ENCODE measurements at regions not wholly inside any gene's neighbourhood (a gene's known extent, or its start where the extent isn't known, plus 50 kb on each side); places are given as distances from the start of the nearest gene placed in this dataset.

GRCh38 chr4:30385650-30386049, 334.5 kb upstream of the PCDH7 start:
- no peak for DNase-seq (ENCODE audit: low read depth)
- TF ChIP-seq CTCF (IDR thresholded peaks at IDR 0.05; ENCODE audit: insufficient read depth, low read length, poor library complexity, severe bottlenecking), result no peak
- Histone ChIP-seq H3K27me3 (ENCODE audit: control insufficient read depth, insufficient read depth, low read length) (no peaks in the 10 kb centered on the region), H3K36me3 (ENCODE audit: control insufficient read depth, insufficient read depth, low read length) (no peaks in the 10 kb centered on the region), H3K4me3 (ENCODE audit: low read depth, low read length) (no peak overlapping the region)

- H3K4me3 ChIP-seq (ENCODE audit: low read depth, low read length), result no peak overlapping the region
- no peaks in the 10 kb centered on the region for H3K36me3 ChIP-seq (ENCODE audit: control insufficient read depth, insufficient read depth, low read length)
- no peak for TF ChIP-seq CTCF (IDR thresholded peaks at IDR 0.05; ENCODE audit: insufficient read depth, low read length, poor library complexity, severe bottlenecking)
- DNase-seq (ENCODE audit: low read depth), result no peak
- H3K27me3 ChIP-seq (ENCODE audit: control insufficient read depth, insufficient read depth, low read length), result no peaks in the 10 kb centered on the region
Observed at GRCh38 chr4:30386266-30386895, 333.8 kb upstream of the PCDH7 start.

- Histone ChIP-seq H3K27me3 (ENCODE audit: control insufficient read depth, insufficient read depth, low read length) (no peaks in the 10 kb centered on the region), H3K36me3 (ENCODE audit: control insufficient read depth, insufficient read depth, low read length) (no peaks in the 10 kb centered on the region), H3K4me3 (ENCODE audit: low read depth, low read length) (no peak overlapping the region)
- DNase-seq (ENCODE audit: low read depth), result no peak
- no peak for TF ChIP-seq CTCF (IDR thresholded peaks at IDR 0.05; ENCODE audit: insufficient read depth, low read length, poor library complexity, severe bottlenecking)
Observed at GRCh38 chr4:30395902-30396301, 324.3 kb upstream of the PCDH7 start.

GRCh38 chr4:30396772-30397475, 323.2 kb upstream of the PCDH7 start:
- DNase-seq (ENCODE audit: low read depth), result no peak
- no peak overlapping the region for H3K4me3 ChIP-seq (ENCODE audit: low read depth, low read length)
- no peak for TF ChIP-seq CTCF (IDR thresholded peaks at IDR 0.05; ENCODE audit: insufficient read depth, low read length, poor library complexity, severe bottlenecking)
- H3K27me3 ChIP-seq (ENCODE audit: control insufficient read depth, insufficient read depth, low read length), result no peaks in the 10 kb centered on the region
- H3K36me3 ChIP-seq (ENCODE audit: control insufficient read depth, insufficient read depth, low read length), result no peaks in the 10 kb centered on the region

GRCh38 chr4:30399476-30399875, 320.7 kb upstream of the PCDH7 start:
- no peaks in the 10 kb centered on the region for H3K27me3 ChIP-seq (ENCODE audit: control insufficient read depth, insufficient read depth, low read length)
- H3K4me3 ChIP-seq (ENCODE audit: low read depth, low read length), result no peak overlapping the region
- H3K36me3 ChIP-seq (ENCODE audit: control insufficient read depth, insufficient read depth, low read length), result no peaks in the 10 kb centered on the region
- TF ChIP-seq CTCF (IDR thresholded peaks at IDR 0.05; ENCODE audit: insufficient read depth, low read length, poor library complexity, severe bottlenecking), result no peak
- no peak for DNase-seq (ENCODE audit: low read depth)

- no peak for DNase-seq (ENCODE audit: low read depth)
- TF ChIP-seq CTCF (IDR thresholded peaks at IDR 0.05; ENCODE audit: insufficient read depth, low read length, poor library complexity, severe bottlenecking), result no peak
- Histone ChIP-seq H3K36me3 (ENCODE audit: control insufficient read depth, insufficient read depth, low read length) (no peaks in the 10 kb centered on the region), H3K4me3 (ENCODE audit: low read depth, low read length) (no peak overlapping the region), H3K27me3 (ENCODE audit: control insufficient read depth, insufficient read depth, low read length) (no peaks in the 10 kb centered on the region)
Observed at GRCh38 chr4:30402276-30402675, 317.9 kb upstream of the PCDH7 start.
